ENCODE measurements at regions not wholly inside any gene's neighbourhood (a gene's known extent, or its start where the extent isn't known, plus 50 kb on each side); places are given as distances from the start of the nearest gene placed in this dataset.

DNA sequence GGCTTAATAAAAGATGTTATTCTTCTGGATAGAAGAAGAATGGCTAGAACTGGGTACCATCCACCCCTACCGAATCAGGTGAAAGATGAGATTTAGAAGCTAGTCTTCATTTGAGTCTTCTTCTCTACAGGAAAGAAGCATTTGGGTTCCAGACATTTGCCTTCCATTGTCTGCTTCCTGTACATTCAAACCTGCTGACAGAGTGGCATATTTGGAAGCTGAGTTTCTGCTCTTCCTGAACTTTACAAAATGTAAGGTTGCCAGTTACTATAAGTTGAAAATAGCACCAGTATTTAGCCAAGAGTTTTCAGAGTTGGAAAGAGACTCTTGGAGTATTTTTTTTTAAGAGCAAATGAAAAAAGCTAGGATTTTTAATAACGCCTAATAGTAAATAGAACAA is 525.4 kb upstream of the TLE4 start:
- WGBS, 3 donors: 89 to 95% (median 91%) methylated on average over 2 of the region's 2 CpGs
- H3K27ac ChIP-seq: no peak overlapping the region
- intact Hi-C loops (cut with DNase I): no loop called here

DNA sequence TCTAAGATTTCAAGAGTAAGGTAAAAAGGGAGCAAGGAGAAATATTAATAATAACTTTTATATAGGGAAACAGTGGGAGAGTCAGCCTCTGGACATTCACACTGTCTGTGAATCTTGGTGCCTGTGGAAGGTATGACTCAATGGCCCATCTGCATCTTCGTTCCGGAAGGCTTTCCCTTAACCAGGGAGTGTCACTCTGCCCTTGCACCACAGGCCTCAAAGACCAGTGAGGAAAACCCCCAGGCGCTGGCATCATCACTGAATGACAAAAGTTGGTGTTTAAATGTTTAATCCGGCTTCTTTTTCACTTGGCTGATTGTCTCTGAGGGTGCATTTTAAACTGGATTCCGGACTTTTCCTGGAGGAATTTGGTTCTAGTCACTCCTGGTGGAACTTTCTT is 522.4 kb upstream of the TLE4 start:
- H3K27ac ChIP-seq: no peak overlapping the region
- H3K36me3 ChIP-seq: no peaks in the 10 kb centered on the region
- no peak overlapping the region for H3K4me3 ChIP-seq
- DNase-seq: no peak
- H3K27me3 ChIP-seq: no peaks in the 10 kb centered on the region
- TF ChIP-seq EP300 (IDR thresholded peaks at IDR 0.05): no peak
- TF ChIP-seq, protein P1, sequence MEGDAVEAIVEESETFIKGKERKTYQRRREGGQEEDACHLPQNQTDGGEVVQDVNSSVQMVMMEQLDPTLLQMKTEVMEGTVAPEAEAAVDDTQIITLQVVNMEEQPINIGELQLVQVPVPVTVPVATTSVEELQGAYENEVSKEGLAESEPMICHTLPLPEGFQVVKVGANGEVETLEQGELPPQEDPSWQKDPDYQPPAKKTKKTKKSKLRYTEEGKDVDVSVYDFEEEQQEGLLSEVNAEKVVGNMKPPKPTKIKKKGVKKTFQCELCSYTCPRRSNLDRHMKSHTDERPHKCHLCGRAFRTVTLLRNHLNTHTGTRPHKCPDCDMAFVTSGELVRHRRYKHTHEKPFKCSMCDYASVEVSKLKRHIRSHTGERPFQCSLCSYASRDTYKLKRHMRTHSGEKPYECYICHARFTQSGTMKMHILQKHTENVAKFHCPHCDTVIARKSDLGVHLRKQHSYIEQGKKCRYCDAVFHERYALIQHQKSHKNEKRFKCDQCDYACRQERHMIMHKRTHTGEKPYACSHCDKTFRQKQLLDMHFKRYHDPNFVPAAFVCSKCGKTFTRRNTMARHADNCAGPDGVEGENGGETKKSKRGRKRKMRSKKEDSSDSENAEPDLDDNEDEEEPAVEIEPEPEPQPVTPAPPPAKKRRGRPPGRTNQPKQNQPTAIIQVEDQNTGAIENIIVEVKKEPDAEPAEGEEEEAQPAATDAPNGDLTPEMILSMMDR (IDR thresholded peaks at IDR 0.05): no peak
- no peak for TF ChIP-seq POLR2A (IDR thresholded peaks at IDR 0.05)
- H3K4me1 ChIP-seq (ENCODE audit: insufficient read depth): no peaks in the 10 kb centered on the region
- intact Hi-C loops (cut with DNase I): no loop called here
- H3K9me3 ChIP-seq: no peaks in the 10 kb centered on the region
- WGBS, 3 donors: 84 to 93% (median 89%) methylated on average over 5 of the region's 5 CpGs

More for the DNA sequence above, 525.4 kb upstream of the TLE4 start:
- Histone ChIP-seq H3K27me3 (no peaks in the 10 kb centered on the region), H3K4me3 (no peak overlapping the region), H3K4me1 (ENCODE audit: insufficient read depth) (no peaks in the 10 kb centered on the region), H3K9me3 (no peaks in the 10 kb centered on the region), H3K36me3 (no peaks in the 10 kb centered on the region)
- no peak for DNase-seq
- no peak for TF ChIP-seq EP300 (IDR thresholded peaks at IDR 0.05)
- no peak for TF ChIP-seq POLR2A (IDR thresholded peaks at IDR 0.05)
- TF ChIP-seq, protein P1 (IDR thresholded peaks at IDR 0.05): no peak

- intact Hi-C loops (cut with DNase I): no loop called here
- WGBS, 3 donors: 63 to 68% (median 66%) methylated on average over 3 of the region's 3 CpGs
- Histone ChIP-seq H3K9me3 (no peaks in the 10 kb centered on the region), H3K27ac (no peak overlapping the region), H3K4me3 (no peak overlapping the region), H3K27me3 (no peaks in the 10 kb centered on the region), H3K36me3 (no peaks in the 10 kb centered on the region), H3K4me1 (ENCODE audit: insufficient read depth) (no peaks in the 10 kb centered on the region)
- no peak for DNase-seq
- TF ChIP-seq POLR2A (IDR thresholded peaks at IDR 0.05): no peak
- TF ChIP-seq EP300 (IDR thresholded peaks at IDR 0.05): no peak
- TF ChIP-seq, protein P1 (IDR thresholded peaks at IDR 0.05): no peak
Observed at GRCh38 chr9:79053598-79053997, 518.2 kb upstream of the TLE4 start.

- WGBS, 3 donors: 82 to 86% (median 83%) methylated on average over 6 of the region's 6 CpGs
- no peaks in the 10 kb centered on the region for H3K9me3 ChIP-seq
- no peaks in the 10 kb centered on the region for H3K36me3 ChIP-seq
- DNase-seq: no peak
- H3K4me1 ChIP-seq (ENCODE audit: insufficient read depth): no peaks in the 10 kb centered on the region
- no peaks in the 10 kb centered on the region for H3K27me3 ChIP-seq
- no peak overlapping the region for H3K27ac ChIP-seq
- TF ChIP-seq, protein P1 (IDR thresholded peaks at IDR 0.05): no peak
- TF ChIP-seq POLR2A (IDR thresholded peaks at IDR 0.05) (no peak), EP300 (IDR thresholded peaks at IDR 0.05) (no peak)
- no peak overlapping the region for H3K4me3 ChIP-seq
- intact Hi-C loops (cut with DNase I): no loop called here
Observed at GRCh38 chr9:79054500-79054899, 517.3 kb upstream of the TLE4 start.

GRCh38 chr9:79056041-79056440 is 515.7 kb upstream of the TLE4 start:
- TF ChIP-seq, protein P1 (IDR thresholded peaks at IDR 0.05): no peak
- no peak for TF ChIP-seq EP300 (IDR thresholded peaks at IDR 0.05)
- TF ChIP-seq POLR2A (IDR thresholded peaks at IDR 0.05): no peak
- Histone ChIP-seq H3K9me3 (no peaks in the 10 kb centered on the region), H3K27ac (no peak overlapping the region), H3K4me3 (no peak overlapping the region), H3K27me3 (no peaks in the 10 kb centered on the region), H3K4me1 (ENCODE audit: insufficient read depth) (no peaks in the 10 kb centered on the region), H3K36me3 (no peaks in the 10 kb centered on the region)
- WGBS, 3 donors: 81 to 87% (median 86%) methylated on average over 5 of the region's 5 CpGs
- DNase-seq: no peak
- intact Hi-C loops (cut with DNase I): no loop called here

Measured in ovary (tissue), 7 donors.